ENCODE measurements at regions not wholly inside any gene's neighbourhood (a gene's known extent, or its start where the extent isn't known, plus 50 kb on each side); places are given as distances from the start of the nearest gene placed in this dataset.

- peak; percentile 30 for DNase-seq (ENCODE audit: low read depth)
- no peak overlapping the region for H3K4me3 ChIP-seq (ENCODE audit: low read depth, low read length)
- TF ChIP-seq POLR2A (IDR thresholded peaks at IDR 0.05; ENCODE audit: extremely low read depth, insufficient read length) (no peak), MYC (IDR thresholded peaks at IDR 0.05; ENCODE audit: low read depth, low read length) (no peak), MAX (IDR thresholded peaks at IDR 0.05; ENCODE audit: low read depth, low read length) (no peak), CTCF (IDR thresholded peaks at IDR 0.05; ENCODE audit: low read depth, low read length) (no peak)
Measured at GRCh38 chr1:243910607-243911006, 60.6 kb upstream of the AKT3 start.

GRCh38 chr1:243903895-243904294 is 53.9 kb upstream of the AKT3 start:
- DNase-seq (ENCODE audit: low read depth), result no peak
- TF ChIP-seq CTCF (IDR thresholded peaks at IDR 0.05; ENCODE audit: low read depth, low read length) (no peak), POLR2A (IDR thresholded peaks at IDR 0.05; ENCODE audit: extremely low read depth, insufficient read length) (no peak), MYC (IDR thresholded peaks at IDR 0.05; ENCODE audit: low read depth, low read length) (no peak), MAX (IDR thresholded peaks at IDR 0.05; ENCODE audit: low read depth, low read length) (no peak)

GRCh38 chr1:243903041-243903440 is 53.0 kb upstream of the AKT3 start:
- TF ChIP-seq CTCF (IDR thresholded peaks at IDR 0.05; ENCODE audit: low read depth, low read length) (no peak), POLR2A (IDR thresholded peaks at IDR 0.05; ENCODE audit: extremely low read depth, insufficient read length) (no peak)
- no peak overlapping the region for H3K4me3 ChIP-seq (ENCODE audit: low read depth, low read length)

More at GRCh38 chr1:243903895-243904294, 53.9 kb upstream of the AKT3 start:
- H3K4me3 ChIP-seq (ENCODE audit: low read depth, low read length), result no peak overlapping the region

GRCh38 chr1:243902100-243902499 is 52.1 kb upstream of the AKT3 start:
- no peak overlapping the region for H3K4me3 ChIP-seq (ENCODE audit: low read depth, low read length)
- TF ChIP-seq MYC (IDR thresholded peaks at IDR 0.05; ENCODE audit: low read depth, low read length), result no peak
- TF ChIP-seq MAX (IDR thresholded peaks at IDR 0.05; ENCODE audit: low read depth, low read length), result no peak
- no peak for TF ChIP-seq POLR2A (IDR thresholded peaks at IDR 0.05; ENCODE audit: extremely low read depth, insufficient read length)
- TF ChIP-seq CTCF (IDR thresholded peaks at IDR 0.05; ENCODE audit: low read depth, low read length), result no peak
- no peak for DNase-seq (ENCODE audit: low read depth)

More at GRCh38 chr1:243903041-243903440, 53.0 kb upstream of the AKT3 start:
- no peak for DNase-seq (ENCODE audit: low read depth)

All from NB4 (cell line).